Panc1 (cell line): ENCODE measurements at regions not wholly inside any gene's neighbourhood (a gene's known extent, or its start where the extent isn't known, plus 50 kb on each side); places are given as distances from the start of the nearest gene placed in this dataset.

Source experiments
- ATAC-seq: fragments of 200-7000 bp; cut with Tn5 transposase; 2 replicates; pipeline ENCODE4 v1.9.1; 2020; ENCODE audit warnings: mild to moderate bottlenecking, moderate library complexity
- BruUV-seq: library from RNA; stranded (reverse); fragments of 400-500 nt; replicated peaks from 2 replicates; lab custom pipeline; 2021; lab: Mats Ljungman, UMichigan
- CTCF ChIA-PET: fragments of 300-600 bp; sonication (Branson Sonifier 250); formaldehyde crosslinking; loops from one replicate; lab custom pipeline; 2022; ENCODE audit warnings: antibody characterized with exemption; lab: Charles Lee
- POLR2A ChIA-PET: fragments of 300-600 bp; sonication (Branson Sonifier 250); formaldehyde crosslinking; loops from one replicate; lab custom pipeline; 2022; ENCODE audit warnings: antibody characterized with exemption; lab: Charles Lee
- DNase-seq: peaks from one replicate; pipeline ENCODE4 v3.0.0-alpha.2; 2010; ENCODE audit warnings: low read depth, low spot score
- H3K27ac ChIP-seq: 2 replicates; pipeline ENCODE4 v1.5.1; 2011; ENCODE audit warnings: mild to moderate bottlenecking, low read length, inconsistent platforms
- H3K27me3 ChIP-seq: fragments of 200-500 bp; sonication (Bioruptor generic); 2 replicates; pipeline ENCODE4 v1.6.0; 2014; ENCODE audit warnings: low read length, inconsistent platforms; ENCODE audit not compliant: control insufficient read depth, insufficient read depth
- H3K36me3 ChIP-seq: fragments of 200-500 bp; sonication (Bioruptor generic); 2 replicates; pipeline ENCODE4 v1.5.1; 2014; ENCODE audit warnings: inconsistent platforms, mild to moderate bottlenecking, low read length, moderate library complexity; ENCODE audit not compliant: control insufficient read depth, insufficient read depth
- H3K4me1 ChIP-seq: 2 replicates; pipeline ENCODE4 v1.5.1; 2011; ENCODE audit warnings: inconsistent platforms, mild to moderate bottlenecking, low read length, moderate library complexity; ENCODE audit not compliant: control insufficient read depth, insufficient read depth
- H3K4me3 ChIP-seq, 2 experiments: 2 replicates each; pipeline ENCODE4 v1.5.1; 2011 to 2012; ENCODE audit warnings: low read depth in 2 of 2, low read length in 2 of 2, mild to moderate bottlenecking in 2 of 2, inconsistent platforms in 1 of 2, moderate library complexity in 1 of 2
- H3K9me3 ChIP-seq: fragments of 200-500 bp; sonication (Bioruptor generic); 2 replicates; pipeline ENCODE4 v1.5.1; 2014; ENCODE audit warnings: low read depth, mild to moderate bottlenecking, inconsistent platforms, low read length, moderate library complexity; ENCODE audit not compliant: control insufficient read depth, insufficient read depth
- POLR2AphosphoS5 ChIP-seq: IDR thresholded peaks from 2 replicates; pipeline ENCODE4 v1.6.1; 2012; ENCODE audit warnings: mild to moderate bottlenecking, low read depth, low read length, moderate library complexity
- SIN3A ChIP-seq: IDR thresholded peaks from 2 replicates; pipeline ENCODE4 v1.6.1; 2012; ENCODE audit warnings: low read depth, mild to moderate bottlenecking, low read length, moderate library complexity, borderline replicate concordance; ENCODE audit not compliant: insufficient read depth
- TCF7L2 ChIP-seq: IDR thresholded peaks from 2 replicates; pipeline ENCODE4 v1.6.1; 2011; ENCODE audit warnings: mild to moderate bottlenecking, low read depth, low read length, inconsistent platforms
- in situ Hi-C: cut with HindIII; loops from 2 replicates; pipeline ENCODE4 v1.10.0; 2016; ENCODE audit warnings: low sequenced_read_pairs, low pct_unique_long_range_greater_than_20kb
- intact Hi-C: fragments of 100-400 bp; cut with micrococcal nuclease; formaldehyde crosslinking; loops from one replicate; pipeline ENCODE4 v1.10.0; 2022; ENCODE audit not compliant: unreplicated experiment
- TF ChIP-seq, protein P1 (sequence below), 2 experiments: IDR thresholded peaks; 2 replicates each; pipeline ENCODE4 v1.6.1; 2011 to 2012; ENCODE audit warnings: low read depth in 2 of 2, control low read depth in 1 of 2, low read length in 1 of 2, mild to moderate bottlenecking in 1 of 2, moderate library complexity in 1 of 2; ENCODE audit not compliant: insufficient read depth in 1 of 2
- TF ChIP-seq, protein P2 (sequence below): fragments of 450-650 bp; IDR thresholded peaks from 2 replicates; pipeline ENCODE4 v1.5.1; 2017; ENCODE audit warnings: mild to moderate bottlenecking

DNA sequence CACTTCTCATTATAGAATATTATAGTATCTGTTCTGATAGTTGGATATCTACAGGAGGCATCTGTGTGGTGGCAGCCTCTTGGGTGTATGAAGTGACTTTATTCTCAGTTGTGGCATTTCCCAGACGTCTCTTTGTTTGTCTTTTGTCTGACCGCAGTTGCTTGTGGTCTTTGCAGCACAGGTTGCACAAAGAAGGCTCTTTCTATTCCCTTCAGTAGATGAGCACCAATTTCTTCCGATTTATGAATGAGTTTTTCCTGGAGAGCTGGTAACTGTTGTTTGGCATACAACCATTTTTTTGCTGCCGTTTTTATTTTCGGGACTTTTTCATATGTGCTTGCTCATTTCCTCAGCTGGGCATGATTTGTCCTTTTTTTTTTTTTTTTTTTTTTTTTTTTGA lies 56.4 kb upstream of the MYO10 start:
- Histone ChIP-seq H3K27me3 (no peaks in the 10 kb centered on the region), H3K36me3 (no peaks in the 10 kb centered on the region), H3K27ac (no peak overlapping the region), H3K9me3 (no peaks in the 10 kb centered on the region), H3K4me1 (peaks cover 15% of the 10 kb centered on the region), H3K4me3 (no peak overlapping the region)
- TF ChIP-seq, protein P1, sequence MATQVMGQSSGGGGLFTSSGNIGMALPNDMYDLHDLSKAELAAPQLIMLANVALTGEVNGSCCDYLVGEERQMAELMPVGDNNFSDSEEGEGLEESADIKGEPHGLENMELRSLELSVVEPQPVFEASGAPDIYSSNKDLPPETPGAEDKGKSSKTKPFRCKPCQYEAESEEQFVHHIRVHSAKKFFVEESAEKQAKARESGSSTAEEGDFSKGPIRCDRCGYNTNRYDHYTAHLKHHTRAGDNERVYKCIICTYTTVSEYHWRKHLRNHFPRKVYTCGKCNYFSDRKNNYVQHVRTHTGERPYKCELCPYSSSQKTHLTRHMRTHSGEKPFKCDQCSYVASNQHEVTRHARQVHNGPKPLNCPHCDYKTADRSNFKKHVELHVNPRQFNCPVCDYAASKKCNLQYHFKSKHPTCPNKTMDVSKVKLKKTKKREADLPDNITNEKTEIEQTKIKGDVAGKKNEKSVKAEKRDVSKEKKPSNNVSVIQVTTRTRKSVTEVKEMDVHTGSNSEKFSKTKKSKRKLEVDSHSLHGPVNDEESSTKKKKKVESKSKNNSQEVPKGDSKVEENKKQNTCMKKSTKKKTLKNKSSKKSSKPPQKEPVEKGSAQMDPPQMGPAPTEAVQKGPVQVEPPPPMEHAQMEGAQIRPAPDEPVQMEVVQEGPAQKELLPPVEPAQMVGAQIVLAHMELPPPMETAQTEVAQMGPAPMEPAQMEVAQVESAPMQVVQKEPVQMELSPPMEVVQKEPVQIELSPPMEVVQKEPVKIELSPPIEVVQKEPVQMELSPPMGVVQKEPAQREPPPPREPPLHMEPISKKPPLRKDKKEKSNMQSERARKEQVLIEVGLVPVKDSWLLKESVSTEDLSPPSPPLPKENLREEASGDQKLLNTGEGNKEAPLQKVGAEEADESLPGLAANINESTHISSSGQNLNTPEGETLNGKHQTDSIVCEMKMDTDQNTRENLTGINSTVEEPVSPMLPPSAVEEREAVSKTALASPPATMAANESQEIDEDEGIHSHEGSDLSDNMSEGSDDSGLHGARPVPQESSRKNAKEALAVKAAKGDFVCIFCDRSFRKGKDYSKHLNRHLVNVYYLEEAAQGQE (IDR thresholded peaks at IDR 0.05; ENCODE audit: insufficient read depth in 1 of 2, low read depth in 2 of 2, low read length in 1 of 2), result no peak
- TF ChIP-seq TCF7L2, result no peak
- no peak for DNase-seq
- POLR2A ChIA-PET, result interaction anchor here (0.7 kb wide), 2 partner anchors 63 to 72 kb away, joined by 9 to 13 read pairs; no protein-coding TSS in a partner anchor
- in situ Hi-C loops, result no loop called here
- CTCF ChIA-PET, result no interaction called here
- peak; percentile 58; the same call in 1 of the 2 replicates for ATAC-seq
- no TSS peak for BruUV-seq
- intact Hi-C loops, result no loop called here

DNA sequence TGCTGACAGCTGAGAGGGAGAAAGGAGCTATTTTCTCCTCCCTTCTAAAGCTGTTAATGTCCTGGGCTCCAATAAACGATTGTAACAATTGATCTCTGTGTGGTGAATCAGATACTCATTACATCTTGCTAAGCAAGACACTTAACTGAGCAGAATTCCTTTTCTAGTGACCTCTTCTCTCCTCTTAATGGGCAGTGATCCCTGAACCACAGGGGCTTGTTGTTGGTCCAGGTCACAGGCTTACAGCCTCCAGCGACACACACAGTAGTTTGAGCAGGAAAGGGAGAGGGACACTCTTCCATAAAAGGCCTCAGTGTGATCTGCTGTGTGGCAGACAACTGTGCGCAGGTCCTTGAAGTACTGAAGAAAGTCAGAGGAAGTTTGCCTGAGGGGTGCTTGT lies 58.5 kb upstream of the MYO10 start:
- DNase-seq, result no peak

More for the DNA sequence above, 58.5 kb upstream of the MYO10 start:
- intact Hi-C loops (loop anchor here (1.0 kb wide), 1 partner anchor 14 kb away; no protein-coding TSS in a partner anchor), in situ Hi-C loops (no loop called here)
- peaks cover 15% of the 10 kb centered on the region for H3K4me1 ChIP-seq
- POLR2A ChIA-PET, result no interaction called here
- CTCF ChIA-PET, result interaction anchor here (0.7 kb wide), 1 partner anchor 195 kb away, joined by 6 read pairs; no protein-coding TSS in a partner anchor
- no peaks in the 10 kb centered on the region for H3K9me3 ChIP-seq
- BruUV-seq, result no TSS peak
- H3K27ac ChIP-seq, result peak overlapping the region; percentile 54; the same call in 1 of the 2 replicates
- peak; percentile 81 for ATAC-seq
- H3K27me3 ChIP-seq, result no peaks in the 10 kb centered on the region
- no peaks in the 10 kb centered on the region for H3K36me3 ChIP-seq
- TF ChIP-seq SIN3A (no peak), TCF7L2 (no peak), POLR2AphosphoS5 (no peak)
- TF ChIP-seq, protein P2, sequence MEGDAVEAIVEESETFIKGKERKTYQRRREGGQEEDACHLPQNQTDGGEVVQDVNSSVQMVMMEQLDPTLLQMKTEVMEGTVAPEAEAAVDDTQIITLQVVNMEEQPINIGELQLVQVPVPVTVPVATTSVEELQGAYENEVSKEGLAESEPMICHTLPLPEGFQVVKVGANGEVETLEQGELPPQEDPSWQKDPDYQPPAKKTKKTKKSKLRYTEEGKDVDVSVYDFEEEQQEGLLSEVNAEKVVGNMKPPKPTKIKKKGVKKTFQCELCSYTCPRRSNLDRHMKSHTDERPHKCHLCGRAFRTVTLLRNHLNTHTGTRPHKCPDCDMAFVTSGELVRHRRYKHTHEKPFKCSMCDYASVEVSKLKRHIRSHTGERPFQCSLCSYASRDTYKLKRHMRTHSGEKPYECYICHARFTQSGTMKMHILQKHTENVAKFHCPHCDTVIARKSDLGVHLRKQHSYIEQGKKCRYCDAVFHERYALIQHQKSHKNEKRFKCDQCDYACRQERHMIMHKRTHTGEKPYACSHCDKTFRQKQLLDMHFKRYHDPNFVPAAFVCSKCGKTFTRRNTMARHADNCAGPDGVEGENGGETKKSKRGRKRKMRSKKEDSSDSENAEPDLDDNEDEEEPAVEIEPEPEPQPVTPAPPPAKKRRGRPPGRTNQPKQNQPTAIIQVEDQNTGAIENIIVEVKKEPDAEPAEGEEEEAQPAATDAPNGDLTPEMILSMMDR, result no peak
- TF ChIP-seq, protein P1 (IDR thresholded peaks at IDR 0.05; ENCODE audit: insufficient read depth in 1 of 2, low read depth in 2 of 2, low read length in 1 of 2), result no peak
- no peak overlapping the region for H3K4me3 ChIP-seq
